DOHH2 (cell line): ENCODE measurements at regions not wholly inside any gene's neighbourhood (a gene's known extent, or its start where the extent isn't known, plus 50 kb on each side); places are given as distances from the start of the nearest gene placed in this dataset.

Source experiments
- EZH2phosphoT487 ChIP-seq: fragments of 200-600 bp; sonication (generic); IDR thresholded peaks from 2 replicates; pipeline ENCODE4 v1.6.1; 2017; ENCODE audit warnings: borderline replicate concordance, mild to moderate bottlenecking, antibody characterized with exemption, low read length, moderate library complexity, mixed read lengths
- TF ChIP-seq, protein P1 (sequence below): fragments of 200-600 bp; sonication (generic); IDR thresholded peaks from one replicate; pipeline ENCODE4 v1.5.1; 2014; ENCODE audit warnings: antibody characterized with exemption, mild to moderate bottlenecking, low read depth, low read length; ENCODE audit not compliant: poor library complexity, severe bottlenecking

DNA sequence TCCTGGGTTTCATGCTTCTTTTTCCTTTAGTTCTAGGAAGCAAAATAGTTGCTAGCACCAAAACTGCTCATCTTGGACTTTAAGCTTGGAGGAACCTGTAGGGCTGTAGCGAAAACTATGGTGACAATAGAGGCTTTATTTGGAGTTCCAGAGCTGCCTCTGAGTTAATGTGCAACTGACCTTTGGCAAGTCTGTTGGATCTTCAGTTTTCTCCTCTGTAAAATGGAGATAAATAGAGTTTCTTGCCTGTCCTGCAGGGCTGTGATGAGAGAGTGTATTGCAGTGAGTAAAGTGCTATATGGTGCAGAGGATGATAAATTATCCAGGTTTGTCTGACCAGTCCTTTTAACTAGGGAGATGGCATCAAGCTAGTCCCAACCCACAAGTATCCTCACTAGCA is 417.0 kb downstream of the MAN2A1 start:
- TF ChIP-seq, protein P1, sequence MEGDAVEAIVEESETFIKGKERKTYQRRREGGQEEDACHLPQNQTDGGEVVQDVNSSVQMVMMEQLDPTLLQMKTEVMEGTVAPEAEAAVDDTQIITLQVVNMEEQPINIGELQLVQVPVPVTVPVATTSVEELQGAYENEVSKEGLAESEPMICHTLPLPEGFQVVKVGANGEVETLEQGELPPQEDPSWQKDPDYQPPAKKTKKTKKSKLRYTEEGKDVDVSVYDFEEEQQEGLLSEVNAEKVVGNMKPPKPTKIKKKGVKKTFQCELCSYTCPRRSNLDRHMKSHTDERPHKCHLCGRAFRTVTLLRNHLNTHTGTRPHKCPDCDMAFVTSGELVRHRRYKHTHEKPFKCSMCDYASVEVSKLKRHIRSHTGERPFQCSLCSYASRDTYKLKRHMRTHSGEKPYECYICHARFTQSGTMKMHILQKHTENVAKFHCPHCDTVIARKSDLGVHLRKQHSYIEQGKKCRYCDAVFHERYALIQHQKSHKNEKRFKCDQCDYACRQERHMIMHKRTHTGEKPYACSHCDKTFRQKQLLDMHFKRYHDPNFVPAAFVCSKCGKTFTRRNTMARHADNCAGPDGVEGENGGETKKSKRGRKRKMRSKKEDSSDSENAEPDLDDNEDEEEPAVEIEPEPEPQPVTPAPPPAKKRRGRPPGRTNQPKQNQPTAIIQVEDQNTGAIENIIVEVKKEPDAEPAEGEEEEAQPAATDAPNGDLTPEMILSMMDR: no peak
- TF ChIP-seq EZH2phosphoT487: no peak
